Mesenteric fat pad (tissue), 1 donor: ENCODE measurements at regions not wholly inside any gene's neighbourhood (a gene's known extent, or its start where the extent isn't known, plus 50 kb on each side); places are given as distances from the start of the nearest gene placed in this dataset.
"Not testable (repeated sequence)": the region's sequence is repeated elsewhere in the genome, so short reads cannot be mapped to it uniquely, and the experiment has no call there.

ENCODE experiments used
- DNase-seq: peaks from one replicate; pipeline ENCODE4 v3.0.0-alpha.2; 2020; ENCODE audit warnings: low spot score
- donor health status: DM: yes; HTN: yes; CAD: no.

DNA sequence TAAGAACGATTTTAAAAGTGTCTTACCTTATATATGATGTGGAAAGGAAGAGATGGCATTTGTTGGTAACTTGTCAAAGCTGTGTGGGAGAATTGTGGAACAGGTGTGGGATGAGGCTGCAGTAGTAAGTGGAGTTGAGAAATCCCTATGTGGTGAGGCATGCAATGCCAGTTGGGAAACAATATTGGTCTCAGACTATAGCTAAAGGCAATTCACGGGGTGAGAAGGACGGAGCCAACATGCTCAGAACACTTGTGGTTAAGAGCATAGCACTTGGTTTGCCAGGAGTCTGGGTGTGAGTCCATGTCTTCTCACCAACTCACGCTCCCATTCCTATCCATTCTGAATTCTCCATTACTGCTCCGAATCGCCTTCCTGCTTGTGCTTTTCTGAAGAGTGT, 615.6 kb upstream of the ADAMTS9 start:
- no peak for DNase-seq

DNA sequence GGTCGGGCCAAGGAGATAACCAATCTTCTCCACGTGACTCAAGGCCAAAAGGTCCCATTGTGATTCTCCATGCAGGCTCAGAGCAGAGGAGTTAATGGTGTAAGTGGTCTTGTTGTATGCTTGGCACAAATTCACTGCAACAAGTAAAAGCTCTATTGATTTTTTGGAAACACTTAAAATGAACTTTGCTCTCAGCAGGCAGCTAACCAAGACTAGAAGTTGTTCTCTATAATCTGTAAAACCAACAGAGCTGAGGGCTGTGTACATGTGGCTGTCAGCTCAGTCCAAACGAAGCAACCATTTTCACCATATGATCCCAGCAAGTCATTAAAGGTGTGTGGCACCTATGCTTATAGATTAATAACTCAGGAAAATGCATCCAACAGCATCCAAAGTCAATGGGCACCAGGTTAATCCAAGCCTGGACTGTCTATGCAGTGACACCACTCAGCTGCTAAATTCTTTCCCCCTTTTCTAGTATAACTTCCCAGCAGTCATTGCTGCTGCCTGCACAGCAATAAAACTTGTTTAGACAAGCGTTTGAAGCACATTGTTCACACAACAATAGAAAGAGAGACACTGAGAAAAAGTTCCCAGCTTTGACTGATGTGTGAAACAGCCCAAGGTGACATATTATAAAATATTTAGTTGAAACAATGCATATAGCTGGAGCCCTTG, 603.8 kb upstream of the ADAMTS9 start:
- no peak for DNase-seq

DNA sequence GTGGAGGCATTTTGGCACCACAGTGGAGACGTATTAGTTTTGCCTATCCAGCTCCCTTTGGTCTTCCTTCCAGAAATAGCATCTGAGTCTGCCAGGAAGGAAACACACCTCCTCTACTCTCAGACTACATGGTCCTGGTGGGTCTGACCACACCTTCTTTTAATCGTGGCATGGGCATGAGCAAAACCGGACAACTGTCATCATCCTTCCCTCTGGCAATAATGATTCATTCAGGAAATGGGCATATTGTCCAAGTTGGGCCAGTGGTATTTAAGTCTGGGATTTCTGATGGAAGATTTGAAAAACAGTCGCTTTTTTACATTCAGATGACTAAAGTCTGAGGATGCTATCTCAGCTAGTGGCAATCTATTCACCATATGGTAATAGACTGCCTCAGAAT, 601.0 kb upstream of the ADAMTS9 start:
- DNase-seq = no peak

DNA sequence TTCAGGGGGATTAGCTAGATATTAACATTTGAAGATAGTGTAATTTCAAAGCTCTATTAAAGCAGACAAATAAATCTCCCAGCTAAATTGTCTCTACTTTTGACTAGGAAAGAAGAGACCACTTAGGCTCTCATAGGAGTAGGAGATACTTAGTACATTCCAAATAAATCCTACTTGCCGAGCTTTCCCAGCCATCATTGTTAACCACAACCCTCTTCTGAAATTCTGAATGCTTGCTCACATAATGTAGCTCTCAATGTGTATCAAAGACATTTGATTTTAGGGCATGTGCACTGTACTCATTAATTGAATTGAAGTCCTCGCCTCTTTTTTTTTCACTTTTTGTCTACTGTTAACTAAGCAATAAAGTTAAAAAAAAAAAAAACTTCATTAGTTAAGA, 598.2 kb upstream of the ADAMTS9 start:
- no peak for DNase-seq

DNA sequence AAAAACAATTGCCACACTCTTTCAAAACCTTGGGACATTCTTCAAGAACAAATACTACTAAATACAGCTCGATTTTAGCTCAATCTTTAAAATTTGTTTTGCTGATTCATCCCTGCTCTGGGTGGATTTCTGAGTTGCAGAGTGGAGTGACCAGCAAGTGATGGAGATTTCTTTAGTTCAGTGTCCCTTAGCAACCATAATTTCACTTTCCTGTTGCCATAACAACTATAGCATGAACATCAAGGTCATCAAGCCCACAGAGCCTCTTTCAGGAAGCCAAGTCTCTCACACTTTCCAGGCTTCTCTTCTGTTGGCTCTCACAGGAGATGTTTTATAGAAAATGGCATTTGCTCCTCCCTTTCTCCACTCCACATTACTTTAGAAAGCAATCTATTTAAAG, 597.2 kb upstream of the ADAMTS9 start:
- no peak for DNase-seq

DNA sequence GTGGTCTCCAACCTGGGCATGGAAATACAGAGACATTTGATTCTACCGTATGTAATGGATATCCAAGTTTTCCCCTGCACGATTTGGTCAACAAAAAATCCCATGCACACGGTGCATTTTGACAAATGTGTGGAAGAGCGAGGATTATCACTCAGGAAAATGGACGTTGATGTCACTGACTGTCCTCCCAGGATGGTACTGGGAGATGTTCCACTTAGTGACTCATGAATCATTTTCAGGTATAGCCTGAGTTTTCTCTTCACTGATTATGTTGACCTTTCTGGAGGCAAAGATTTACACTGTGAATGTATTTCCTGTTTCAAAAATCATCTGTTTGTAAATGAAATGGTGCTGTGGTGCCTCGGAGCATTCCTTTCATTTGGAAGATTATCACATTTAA, 596.7 kb upstream of the ADAMTS9 start:
- DNase-seq = no peak

DNA sequence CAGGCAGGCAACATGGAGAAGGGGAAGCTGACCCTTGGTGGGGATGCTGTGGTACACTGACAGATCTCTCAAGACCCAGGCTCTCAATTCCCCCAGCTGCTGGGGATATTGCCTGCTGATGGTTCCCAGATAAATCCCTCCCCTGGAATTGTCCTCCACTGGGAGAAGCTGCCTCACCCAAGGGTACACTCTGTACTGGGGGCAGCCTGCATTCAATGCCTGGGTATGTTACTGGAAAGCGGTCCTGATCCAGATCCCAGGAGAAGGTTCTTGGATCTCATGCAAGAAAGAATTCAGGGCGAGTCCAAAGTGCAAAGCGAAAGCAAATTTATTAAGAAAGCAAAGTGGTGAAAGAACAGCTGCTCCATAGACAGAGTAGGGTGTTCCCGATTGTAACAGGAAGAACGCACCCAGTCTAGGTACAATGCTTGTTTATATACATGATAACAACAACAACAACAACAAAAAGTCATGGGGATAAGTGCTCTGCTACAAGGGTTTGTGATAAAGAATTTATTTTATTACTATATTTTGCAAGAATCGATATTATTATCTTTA, 591.5 kb upstream of the ADAMTS9 start:
- DNase-seq = no peak

DNA sequence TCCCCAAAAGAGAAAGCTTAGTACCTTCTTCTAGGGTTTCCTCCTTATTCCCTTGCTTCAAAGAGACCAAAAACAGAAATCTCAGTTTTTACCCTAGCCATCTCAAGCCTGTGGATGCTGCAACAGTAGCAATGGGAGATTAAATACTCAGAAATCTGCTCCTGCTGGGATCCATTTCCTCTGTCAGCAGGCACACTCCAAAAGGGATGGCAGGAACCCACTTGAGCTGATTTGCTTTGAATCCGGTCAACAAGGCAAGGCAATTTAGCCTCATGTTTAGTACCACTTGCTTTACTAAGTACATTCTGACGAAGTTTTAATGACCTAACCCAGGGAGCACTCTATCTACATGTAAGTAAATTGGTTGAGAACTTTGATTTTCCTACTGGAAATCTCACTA, 590.0 kb upstream of the ADAMTS9 start:
- no peak for DNase-seq

DNA sequence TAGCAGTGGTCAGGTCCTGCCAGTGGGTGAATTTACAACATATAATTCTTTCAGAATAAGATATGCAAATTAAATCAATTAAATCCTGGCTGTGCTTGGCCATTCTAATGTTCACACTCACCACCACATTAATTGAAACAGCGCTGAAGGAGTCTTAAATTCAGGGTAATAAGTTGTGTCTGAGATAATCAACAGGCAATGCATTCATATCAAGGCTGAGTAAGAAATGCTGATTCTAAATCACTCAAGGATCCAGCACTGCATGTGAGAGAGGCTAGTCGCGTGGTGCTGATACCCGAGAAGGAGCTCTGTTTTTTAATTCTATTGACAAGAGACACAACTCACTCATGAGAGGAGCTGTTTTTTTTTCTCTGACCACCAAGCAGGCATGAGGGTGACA, 588.8 kb upstream of the ADAMTS9 start:
- no peak for DNase-seq

DNA sequence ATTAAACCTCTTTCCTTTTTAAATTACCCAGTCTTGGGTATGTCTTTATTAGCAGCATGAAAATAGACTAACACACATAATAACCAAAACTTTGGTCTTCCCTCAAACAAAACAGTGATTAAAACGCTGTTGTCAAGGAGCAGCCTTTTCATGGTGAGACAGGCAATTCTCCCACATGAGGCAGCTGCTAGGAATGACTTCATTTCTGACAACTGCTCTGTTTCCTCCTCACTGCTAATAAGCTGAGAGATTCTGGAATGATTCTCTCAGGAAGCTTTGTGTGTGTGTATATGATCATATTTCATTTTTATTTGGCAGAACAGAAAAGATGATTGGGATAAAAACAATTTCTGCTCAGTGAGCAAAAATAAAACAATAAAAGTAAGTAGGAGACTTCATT, 580.6 kb upstream of the ADAMTS9 start:
- no peak for DNase-seq

DNA sequence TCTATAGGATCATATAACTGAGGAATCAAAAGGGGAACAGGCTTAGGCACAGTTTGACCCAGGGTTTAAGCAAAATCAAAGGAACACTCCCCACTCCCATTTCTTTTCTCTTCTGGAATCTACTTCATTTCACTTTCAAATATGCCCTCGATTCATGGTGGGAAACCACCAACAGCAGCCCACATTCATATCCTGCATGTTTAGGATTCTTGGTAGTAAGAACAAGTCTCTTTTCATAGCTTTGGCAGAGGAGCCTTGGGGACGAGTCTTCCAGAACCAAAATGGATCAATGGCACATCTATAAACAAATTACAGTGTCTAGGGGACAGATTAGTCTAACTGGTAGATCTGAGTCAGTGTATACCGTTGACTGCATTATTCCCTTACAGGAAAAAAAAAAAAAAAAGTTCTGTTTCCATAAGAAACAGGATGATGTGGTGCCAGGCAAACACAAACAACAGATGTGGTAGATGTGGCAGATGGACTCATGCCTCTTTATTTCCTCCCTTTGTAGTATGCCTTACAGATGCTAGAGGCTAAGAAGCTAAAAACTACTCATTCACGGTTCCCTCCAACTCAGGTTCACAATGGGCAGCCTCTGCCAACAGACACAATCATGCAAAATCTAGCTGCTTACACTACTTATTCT, 578.3 kb upstream of the ADAMTS9 start:
- no peak for DNase-seq

DNA sequence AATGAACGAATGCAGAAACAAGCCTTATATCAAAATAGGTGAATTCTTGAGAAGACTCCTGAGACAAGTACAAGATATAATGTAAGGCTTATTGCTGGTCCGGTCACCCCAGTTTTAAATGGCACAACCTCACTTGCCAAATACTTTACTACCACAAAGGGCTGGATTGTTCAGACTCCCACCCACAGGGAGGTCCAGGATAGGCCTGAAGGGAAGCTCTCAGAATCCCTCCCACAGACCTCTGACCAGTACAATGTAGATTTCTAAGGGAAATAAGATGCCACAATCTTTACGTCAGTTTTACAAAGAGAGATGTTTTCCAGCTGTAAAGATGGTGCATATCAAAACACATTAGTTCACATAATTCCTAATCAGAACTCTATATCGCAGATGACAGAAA, 577.7 kb upstream of the ADAMTS9 start:
- DNase-seq = no peak

DNA sequence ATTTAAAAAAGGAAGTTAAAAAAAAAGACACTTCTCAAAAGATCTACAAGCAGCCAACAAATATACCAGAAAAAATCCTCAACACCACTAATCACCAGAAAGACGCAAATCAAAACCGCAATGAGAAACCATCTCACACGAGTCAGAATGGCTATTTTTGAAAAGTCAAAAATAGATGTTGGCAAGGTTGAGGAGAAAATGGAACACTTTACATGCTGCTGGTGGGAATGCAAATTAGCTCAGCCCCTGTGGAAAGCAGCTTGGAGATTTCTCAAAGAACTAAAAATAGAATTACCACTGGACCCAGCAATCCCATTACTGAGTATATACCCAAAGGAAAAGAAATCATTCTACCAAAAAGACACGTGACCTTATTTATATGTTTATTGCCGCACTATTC, 574.7 kb upstream of the ADAMTS9 start:
- DNase-seq = no peak

DNA sequence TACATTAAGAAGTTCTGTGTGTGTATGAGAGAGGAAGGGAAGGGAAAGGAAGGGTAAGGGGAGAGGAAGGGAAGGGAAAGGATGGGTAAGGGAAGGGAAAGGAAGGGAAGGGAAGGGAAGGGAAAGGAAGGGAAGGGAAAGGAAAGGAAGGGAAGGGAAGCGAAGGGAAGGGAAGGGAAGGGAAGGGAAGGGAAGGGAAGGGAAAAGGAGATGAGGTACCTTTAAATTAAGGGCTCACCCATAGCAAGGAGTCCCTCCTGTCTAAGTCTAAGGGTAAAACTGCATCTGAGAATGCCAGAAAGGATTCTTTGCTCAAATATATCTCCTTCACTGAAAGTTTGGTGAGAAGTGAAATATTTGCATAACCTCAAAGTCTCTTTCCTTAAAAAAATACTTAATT, 572.1 kb upstream of the ADAMTS9 start:
- DNase-seq = no peak

DNA sequence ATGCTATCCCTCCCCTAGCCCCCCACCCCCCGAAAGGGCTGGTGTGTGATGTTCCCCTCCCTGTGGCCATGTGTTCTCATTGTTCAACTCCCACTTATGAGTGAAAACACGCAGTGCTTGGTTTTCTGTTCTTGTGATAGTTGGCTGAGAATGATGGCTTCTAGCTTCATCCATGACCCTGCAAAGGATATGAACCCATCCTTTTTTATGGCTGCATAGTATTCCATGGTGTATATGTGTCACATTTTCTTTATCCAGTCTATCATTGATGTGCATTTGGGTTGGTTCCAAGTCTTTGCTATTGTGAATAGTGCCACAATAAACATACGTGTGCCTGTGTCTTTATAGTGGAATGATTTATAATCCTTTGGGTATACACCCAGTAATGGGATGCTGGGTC, 565.1 kb upstream of the ADAMTS9 start:
- not testable (repeated sequence) for DNase-seq

DNA sequence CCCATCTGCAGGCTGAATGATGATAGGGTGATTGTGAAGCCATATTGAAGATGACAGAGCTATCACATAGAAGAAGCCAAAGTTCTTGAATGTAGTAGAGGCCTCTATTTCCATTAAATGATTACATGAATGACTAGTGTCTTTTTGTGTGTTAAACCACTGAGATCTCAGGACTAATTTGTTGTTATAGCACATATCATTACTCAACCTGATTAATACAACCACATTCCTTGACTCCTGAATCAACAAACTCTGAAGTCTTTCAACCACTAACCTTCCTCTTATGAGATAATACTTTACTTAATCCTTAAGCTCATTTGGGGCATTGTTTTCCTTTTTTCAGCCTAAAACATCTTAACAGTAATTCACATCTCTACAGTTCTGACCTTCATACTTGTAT, 564.5 kb upstream of the ADAMTS9 start:
- no peak for DNase-seq

DNA sequence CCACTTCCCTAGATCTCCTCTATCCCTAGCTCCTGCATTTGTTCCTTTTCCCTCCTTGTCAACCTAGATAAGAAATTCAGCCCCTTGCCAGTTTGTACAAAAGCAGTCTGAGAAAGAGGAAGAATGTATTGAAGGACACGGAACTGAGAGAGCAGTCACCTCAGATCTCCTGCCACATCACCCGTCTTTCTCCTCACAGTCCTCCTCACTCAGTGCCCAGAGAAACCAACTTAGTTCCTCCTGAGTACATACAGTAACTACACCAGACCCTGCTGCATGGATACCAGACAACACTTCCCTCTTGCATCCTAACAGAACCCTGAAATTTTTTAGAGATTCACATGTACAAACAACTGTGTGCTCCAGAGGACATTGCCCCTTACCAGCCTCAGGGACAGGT, 563.6 kb upstream of the ADAMTS9 start:
- DNase-seq = no peak

DNA sequence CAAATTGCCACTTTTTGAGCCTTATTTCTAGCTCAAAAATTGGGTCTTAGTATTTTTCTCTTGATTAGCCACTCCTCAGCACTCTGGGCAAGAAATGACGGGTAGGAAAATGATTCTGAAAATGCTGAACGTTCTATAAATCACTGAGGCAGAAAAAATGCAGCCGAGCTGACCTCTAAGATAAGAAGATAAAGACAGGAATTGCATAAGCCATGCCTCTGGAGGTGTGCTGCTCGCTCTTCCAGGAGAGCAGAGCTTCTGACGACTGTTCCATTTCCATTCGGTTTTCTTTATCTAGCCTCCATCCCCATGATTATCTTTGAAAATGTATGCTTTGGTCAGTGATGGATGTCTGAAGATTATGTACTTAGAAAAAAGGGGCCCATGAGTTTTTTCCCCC, 558.8 kb upstream of the ADAMTS9 start:
- DNase-seq = no peak

DNA sequence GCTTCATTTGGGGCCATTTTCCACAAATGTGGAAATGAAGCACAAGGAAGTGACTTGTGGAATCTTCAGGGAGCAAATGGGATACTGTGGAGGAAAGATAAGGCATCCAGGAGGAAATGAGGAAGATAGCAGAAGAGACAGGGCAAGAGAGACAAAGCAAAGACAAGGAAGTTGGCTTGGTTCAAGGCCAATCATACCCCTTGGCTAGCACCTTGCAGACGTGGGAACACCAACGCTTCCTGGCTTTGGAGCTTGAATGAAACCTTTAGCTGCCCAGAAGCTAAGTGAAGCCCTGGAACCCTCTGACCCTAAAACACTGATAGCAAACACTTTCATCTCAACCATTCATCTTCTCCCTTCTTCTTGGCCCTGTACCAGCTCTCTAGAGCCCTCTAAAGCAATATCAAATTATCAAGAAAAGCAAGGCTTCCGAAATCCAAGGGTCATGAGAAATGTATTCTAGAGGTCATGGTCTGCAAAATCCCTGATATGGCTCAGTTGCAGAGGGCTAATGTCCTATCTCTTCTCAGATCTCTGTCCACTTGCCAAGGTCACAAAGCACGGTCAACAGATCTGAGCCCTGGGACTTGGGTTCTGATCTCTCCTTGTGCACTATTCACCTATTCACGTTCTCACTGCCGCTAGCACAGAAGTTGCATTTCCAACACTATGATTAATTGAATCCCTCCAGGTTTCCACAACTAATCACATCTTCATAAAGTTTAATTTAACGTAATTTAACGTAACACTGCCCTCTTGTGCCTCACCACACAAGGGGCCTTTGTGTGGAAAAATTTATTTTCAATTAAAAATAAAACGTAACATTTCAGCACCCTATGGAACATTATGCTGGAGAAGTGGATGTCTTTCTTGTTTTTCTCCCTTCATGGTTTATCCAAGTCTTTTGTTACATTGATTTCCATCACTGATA, 557.6 kb upstream of the ADAMTS9 start:
- no peak for DNase-seq

DNA sequence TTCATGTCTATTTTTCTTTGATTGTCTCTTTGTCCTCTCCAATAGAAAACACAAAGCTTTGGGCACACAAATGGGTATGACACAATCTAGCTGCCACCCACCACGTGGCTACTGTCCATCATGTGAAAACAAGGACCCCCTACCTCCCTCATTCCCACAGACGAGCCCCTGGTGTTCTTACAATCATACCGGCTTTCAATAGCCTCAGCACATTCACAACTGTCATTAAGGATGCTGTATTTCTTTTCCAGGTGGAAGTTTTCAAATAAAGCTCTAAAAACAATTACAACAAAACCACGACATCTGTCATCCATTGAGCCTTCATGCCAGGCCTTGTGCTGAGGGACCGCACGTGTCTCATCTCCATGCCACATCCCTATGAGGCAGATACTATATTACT, 552.6 kb upstream of the ADAMTS9 start:
- no peak for DNase-seq

DNA sequence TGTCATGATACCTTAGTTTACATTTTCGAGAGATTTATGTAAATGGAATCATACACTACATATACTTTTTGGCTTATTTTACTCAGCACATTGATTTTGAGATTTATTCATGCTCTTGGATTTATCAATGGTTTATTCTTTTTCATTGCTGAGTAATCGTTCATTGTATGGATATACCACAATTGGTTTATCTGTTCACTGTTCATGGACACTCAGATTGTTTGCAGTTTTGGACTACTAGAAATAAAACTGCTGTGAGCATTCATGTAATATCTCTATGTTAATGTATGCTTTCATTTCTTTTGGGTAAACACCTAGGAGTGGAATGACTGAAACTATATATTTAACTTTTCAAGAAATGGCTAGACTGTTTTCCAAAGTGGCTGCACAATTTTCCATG, 550.9 kb upstream of the ADAMTS9 start:
- no peak for DNase-seq

DNA sequence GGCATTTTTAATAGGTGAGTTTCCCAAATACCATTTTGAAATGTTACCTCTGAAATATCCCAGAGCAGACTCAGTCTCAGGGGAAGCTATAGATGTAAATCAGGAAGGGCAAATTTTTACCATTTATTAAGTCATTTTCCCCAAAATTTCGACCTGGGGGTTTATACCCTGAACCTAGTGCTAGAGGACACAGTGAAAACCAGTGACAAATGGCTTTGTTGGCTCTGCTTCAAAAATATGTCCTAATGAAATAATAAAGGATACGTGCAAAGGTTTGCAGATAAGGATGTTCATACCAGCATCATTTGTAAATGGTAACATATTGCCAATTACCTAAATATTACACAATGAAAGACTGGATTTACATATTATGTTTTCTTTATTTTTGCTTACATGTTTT, 546.7 kb upstream of the ADAMTS9 start:
- no peak for DNase-seq
